GM21381 (cell line): ENCODE measurements at regions not wholly inside any gene's neighbourhood (a gene's known extent, or its start where the extent isn't known, plus 50 kb on each side); places are given as distances from the start of the nearest gene placed in this dataset.

Experiments
- ATAC-seq: cut with Tn5 transposase; IDR thresholded peaks from one replicate; pipeline ENCODE4 v1.9.1; 2021; ENCODE audit warnings: mild to moderate bottlenecking, moderate library complexity; ENCODE audit not compliant: unreplicated experiment

GRCh38 chr10:105807935-105808587 lies 1167.0 kb downstream of the SORCS3 start:
- no peak for ATAC-seq

DNA sequence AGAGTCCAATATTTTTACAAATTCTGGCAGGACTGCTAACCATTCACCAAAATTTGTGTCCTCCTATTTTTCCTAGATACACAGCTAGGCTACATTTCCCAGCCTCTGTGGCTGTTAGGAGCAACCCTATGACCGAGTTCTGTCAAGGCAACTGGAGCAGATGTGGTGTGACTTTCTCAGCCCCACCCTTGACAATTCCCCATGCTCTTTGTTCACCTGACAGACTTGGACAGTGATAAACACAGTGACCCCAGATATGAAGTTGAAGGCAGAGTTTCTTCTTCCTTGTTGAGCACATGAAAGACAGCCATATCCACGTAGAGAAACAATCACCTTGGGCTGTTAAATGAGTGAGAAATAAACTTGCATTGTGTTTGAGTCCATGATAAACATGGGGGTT lies 1162.1 kb downstream of the SORCS3 start:
- no peak for ATAC-seq

DNA sequence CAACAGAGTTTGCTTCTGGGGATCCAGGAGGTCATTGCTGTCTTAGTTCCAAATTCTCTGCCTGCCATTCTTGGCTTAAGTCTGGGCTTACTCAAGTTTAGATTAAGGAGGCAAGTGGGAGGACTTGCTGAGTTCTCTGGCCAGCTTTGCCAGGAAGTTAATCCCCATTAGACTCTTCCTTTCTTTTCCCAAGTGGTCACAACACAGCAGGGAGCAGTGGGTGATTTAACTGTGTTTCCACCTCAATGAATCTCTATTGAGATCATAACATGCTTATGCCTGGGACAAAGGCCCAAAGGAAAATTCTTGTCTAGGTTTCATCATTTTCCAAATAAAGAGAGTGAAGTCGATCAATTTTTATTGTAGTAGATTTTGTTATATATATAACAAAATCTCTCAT lies 1159.6 kb downstream of the SORCS3 start:
- no peak for ATAC-seq

GRCh38 chr10:105798328-105798889 lies 1157.3 kb downstream of the SORCS3 start:
- ATAC-seq = no peak

DNA sequence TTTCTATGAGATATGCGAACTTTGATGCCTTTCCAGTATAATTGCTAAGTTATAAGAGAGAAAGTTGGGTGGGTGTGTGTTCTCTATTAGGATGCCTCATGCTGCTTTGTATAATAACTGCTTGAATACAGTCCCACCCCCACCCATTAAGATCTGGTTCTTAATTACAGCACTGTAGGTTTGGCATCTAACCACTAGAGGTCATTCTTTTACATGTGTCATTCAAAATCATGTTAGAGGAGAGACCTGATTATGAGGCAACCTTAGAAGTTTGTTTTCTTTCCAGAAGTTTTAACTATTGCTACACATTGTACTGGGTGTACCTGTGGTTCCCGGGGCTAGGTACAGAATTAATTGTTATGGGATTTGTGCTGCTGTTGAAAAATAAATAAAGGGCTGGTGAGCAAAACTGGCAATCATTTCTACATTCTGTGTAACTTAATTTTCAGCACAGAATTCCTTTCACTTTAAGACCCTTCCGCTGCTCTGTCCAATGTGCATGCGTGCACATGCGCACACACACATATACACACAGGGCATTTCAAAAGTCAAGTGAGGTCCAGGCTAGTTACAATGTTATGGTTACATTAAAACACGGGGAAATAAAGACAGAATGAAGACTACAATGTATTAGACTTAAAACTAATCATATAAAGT lies 1156.3 kb downstream of the SORCS3 start:
- no peak for ATAC-seq

- no peak for ATAC-seq
Measured at GRCh38 chr10:105793071-105793470, 1152.0 kb downstream of the SORCS3 start.

DNA sequence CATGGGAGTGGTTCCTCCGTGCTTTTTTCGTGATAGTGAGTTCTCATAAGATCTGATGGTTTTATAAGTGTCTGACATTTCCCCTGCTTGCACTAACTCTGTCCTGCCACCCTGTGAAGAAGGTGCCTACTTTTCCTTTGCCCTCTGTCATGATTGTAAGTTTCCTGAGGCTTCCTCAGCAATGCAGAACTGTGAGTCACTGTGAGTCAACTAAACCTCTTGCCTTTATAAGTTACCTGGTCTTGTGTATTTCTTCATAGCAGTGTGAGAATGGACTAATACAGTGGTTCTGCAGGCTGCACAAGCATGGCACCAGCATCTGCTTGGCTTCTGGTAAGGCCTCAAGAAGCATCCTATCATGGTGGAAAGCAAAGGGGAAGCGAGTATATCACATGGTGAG lies 1144.6 kb downstream of the SORCS3 start:
- no peak for ATAC-seq

DNA sequence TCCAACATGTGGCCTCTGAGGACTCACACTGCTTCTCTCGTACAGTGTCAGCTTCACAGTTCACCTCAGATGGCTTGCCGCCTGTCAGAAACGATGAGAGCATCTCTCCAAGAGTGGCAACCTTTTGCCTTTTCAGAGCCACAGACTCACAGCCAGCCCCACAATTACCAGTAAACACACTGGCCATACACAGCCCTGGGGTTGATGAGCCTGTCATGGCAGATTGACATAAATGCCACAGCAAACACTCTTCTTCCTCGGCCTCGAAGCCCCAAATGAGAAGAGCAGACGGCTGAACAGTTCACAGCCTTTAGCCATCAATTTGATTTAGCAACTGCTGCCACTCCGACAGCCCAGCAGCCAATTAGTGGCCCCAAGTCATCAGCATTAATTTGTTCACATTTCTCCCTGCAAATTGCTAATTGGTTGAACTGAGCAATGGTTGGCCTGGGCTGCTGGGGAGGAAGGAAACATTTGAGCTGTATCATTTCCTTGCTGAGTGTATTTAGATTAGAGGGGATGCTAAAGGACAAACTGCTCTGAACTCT lies 1142.9 kb downstream of the SORCS3 start:
- ATAC-seq = no peak

DNA sequence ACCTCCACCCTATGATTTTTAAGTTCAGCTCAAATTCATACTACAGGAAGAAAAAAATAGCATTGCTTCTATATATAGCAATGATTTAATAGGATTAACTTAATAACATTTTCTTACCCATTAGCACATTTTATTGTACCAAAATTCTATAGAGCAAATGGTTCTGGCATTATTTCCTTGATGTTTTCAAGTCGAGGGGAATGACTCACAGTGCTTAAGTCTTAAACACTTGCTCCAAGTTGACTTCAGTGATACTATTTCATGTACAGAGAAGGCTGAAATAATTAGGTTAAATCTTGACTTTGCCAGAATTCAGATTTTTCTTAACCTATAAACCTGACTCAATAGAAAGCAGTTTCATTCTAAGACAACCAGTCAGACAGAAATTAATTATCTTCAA lies 1133.8 kb downstream of the SORCS3 start:
- ATAC-seq = no peak

- ATAC-seq = no peak
Measured at GRCh38 chr10:105774351-105774750, 1133.3 kb downstream of the SORCS3 start.

DNA sequence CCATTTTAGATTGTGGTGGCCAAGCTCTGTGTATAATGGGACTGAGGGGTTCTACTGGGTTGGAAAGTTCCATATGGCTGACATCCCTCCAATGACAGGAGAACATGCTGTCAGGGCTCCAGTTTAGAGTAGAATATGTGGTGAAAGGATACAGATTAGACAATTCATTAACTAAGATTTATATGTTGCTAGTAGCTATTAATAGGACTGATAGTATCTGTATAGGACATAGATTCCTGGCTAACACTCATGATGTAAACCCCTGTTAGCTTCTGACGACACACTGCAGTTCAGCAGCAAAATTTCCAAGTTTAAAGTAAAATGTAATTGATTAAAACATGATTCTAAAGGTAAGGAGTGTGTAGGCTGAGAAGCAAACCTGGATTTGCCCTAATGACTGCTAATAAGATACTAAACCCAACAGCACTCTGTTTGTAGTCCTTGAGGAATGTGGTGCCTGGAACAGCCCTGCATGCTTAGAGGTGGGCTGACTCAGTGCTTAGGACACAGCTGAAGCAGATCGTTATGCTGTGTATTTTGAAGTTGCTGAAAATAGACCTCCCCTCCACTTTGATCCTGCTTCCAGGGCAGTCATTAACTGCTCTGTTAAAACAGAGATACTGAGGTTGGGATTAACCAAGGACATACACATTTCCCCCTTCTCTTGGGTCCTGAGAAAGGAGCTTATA lies 1129.6 kb downstream of the SORCS3 start:
- ATAC-seq = no peak

GRCh38 chr10:105769248-105770184 lies 1128.4 kb downstream of the SORCS3 start:
- no peak for ATAC-seq

DNA sequence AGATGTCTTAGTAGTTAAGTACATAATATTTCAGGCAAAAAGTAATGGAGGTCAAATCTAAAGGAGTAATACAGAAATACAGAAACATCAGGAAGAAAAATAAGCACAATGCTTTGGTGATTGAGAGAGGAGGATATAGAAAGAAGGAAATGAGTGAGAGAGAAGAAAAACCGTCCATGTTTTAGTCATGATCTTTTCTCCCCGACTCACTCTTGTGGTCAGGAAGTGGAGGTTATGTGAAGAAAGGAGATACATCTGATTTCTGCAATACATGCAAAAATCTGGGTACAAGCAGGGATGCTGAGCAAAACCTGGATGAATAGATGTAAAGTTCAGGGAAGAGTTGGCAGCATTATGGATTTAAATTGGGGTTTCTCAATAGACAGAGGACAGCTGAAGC lies 1122.5 kb downstream of the SORCS3 start:
- ATAC-seq = no peak

- no peak for ATAC-seq
Measured at GRCh38 chr10:105761576-105762260, 1120.6 kb downstream of the SORCS3 start.

GRCh38 chr10:105759669-105760068 lies 1118.6 kb downstream of the SORCS3 start:
- no peak for ATAC-seq

DNA sequence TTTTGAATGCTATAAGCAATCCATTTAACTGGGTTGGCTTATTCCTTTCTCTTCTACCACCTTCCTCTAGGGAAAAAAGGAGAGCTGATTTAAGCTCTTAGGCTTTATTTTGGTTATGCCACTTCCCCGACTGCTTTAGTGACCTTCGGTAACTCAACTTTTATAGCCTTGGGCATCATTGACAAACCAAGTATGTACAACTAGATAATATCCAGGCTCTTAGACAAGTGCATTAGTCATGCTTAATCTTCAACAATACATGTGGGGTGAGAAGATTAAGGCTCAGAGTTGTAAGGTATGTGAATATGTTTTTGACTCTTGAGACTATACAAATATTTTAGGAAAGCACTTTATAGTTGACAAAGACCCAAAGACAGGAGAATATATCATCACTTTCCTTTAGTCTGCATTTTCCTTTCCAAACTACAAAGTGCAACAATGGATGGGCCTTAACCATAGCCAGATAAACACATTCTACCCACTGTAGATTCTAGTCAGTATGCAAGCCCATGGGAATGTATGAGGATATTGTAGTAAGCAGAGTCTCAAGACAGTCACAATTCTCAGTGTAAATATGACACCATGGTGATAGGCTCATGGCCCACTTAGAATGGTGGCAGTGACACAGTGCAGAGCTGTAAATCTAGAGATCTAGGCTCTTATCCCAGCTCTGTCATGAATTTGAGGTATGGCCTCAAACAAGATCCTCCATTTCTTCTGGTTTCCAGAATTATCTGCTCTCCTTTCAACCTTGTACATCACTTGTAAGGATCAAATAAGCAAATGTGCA lies 1117.3 kb downstream of the SORCS3 start:
- no peak for ATAC-seq

DNA sequence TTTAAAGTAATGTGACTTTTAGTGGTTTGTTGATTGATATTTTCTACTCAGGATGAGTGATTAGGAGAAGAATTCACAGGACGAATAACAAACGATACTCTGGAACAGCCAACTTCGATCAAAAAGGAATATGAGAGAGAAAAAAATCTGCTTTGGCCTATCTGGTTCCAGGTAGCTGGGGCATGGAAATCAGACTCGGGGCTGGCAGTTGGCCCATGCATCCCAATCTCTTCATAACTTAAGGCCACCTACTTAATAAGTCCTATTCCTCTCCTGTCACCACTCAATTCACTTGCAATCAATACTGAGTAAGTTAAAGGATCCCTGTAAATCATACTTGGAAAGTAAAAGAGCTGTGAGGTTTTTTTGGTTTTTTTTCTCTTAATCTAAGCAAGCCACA lies 1116.2 kb downstream of the SORCS3 start:
- ATAC-seq = no peak

GRCh38 chr10:105756386-105756785 lies 1115.3 kb downstream of the SORCS3 start:
- ATAC-seq = no peak

- ATAC-seq = no peak
Measured at GRCh38 chr10:105751688-105752087, 1110.6 kb downstream of the SORCS3 start.
